GM19463 (cell line): ENCODE measurements at regions not wholly inside any gene's neighbourhood (a gene's known extent, or its start where the extent isn't known, plus 50 kb on each side); places are given as distances from the start of the nearest gene placed in this dataset.

Source experiments
- ATAC-seq: cut with Tn5 transposase; IDR thresholded peaks from one replicate; pipeline ENCODE4 v1.9.1; 2021; ENCODE audit warnings: mild to moderate bottlenecking, moderate library complexity; ENCODE audit not compliant: unreplicated experiment

DNA sequence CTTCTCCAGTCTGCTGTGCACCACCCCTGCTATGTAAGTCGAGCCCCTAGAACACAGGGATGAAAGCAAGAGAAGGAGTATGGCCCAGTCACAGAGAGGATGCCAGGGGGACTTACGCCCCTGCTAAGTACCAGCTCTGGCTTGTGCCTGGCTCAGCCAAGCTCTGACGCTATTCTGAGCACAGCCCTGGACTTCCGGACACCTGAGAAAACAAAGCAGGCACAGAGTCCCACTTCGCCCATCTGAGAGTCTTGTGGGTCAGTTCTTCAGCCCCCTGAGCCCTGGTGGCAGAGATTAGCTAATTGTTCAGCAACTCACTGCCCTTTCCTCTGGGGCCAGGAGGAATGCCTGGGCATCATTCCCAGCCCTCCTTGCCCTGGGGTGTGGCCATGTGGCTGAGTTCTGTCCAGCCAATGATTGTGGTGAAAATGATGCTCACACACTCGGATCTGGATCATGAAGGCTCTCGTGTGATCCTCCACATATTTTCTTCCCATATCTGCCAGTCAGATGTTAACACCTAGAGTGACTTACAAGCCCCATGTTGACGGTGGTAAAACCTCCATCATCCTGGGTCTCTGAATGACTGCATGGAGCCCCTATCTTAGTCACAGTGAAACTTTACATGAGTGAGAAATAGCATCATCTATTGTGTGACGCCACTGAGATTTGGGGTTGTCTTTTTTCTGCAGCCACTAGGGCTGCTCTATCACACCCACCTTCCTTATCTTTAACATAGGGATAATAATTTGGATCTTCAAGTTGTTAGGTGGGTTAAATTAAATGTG, 105.7 kb downstream of the TPRA1 start:
- ATAC-seq, result no peak

DNA sequence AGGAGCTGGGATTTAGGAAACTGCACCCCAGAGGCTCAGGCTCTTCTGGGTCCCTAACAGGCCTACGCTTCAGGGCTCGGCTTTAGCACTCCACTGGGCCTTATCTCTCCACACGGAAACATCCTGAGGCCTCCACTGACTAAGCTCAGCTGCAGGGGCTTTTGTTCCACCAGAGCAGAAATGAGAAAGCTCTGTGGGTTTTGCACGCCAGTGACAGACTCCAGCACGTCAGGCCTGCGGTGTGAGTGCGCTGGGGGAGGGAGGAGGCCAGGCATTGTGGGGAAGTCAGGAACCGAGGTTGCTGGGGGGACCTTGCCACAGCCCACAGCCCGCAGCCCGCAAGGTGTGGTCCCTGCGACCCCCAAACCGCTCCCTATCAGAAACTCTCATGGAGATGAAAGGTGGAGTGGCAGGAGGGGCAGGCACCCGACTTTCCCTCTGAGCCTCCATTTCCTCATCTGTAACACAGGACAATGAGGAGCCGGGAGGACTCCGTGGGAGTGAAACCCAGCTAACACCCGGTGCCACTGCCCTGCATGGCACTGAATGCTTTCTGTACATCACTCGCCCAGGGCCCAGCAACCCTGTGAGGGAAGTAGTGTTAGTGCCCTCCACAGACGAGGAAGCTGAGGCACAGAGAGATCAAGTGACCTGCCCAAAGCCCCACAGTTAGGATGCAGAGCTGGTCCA, 106.5 kb downstream of the TPRA1 start:
- ATAC-seq, result peak; percentile 89

DNA sequence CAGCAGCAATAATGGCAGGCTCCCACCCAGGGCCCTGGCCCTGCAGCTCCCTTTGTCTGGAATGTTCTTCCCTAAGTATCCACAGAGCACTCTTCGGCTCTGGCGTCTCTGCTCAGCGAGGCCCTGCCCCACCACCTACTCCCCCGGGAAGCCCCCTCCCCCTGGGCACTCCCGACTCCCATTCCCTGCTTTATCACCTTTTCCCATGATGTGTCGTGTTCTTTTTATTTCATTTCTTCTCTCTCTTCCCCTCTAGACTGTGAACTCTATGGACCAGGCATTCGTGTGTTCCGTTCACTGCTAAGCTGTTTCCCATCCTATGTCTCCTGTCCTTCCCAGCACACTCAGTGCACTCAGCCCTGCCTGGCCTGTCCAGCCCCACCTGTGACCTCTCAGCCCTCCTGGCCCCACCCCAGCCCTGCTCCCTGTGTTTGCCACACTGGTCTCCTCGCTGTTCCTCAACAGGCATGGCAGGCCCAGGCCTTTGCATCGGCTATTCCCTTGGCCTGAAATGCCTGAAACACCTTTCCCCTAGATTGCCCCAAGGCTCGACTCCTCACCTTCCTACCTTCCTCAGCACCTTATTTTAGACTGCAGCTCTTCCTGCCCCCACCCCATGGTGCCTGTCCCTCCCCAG, 107.4 kb downstream of the TPRA1 start:
- ATAC-seq, result no peak

DNA sequence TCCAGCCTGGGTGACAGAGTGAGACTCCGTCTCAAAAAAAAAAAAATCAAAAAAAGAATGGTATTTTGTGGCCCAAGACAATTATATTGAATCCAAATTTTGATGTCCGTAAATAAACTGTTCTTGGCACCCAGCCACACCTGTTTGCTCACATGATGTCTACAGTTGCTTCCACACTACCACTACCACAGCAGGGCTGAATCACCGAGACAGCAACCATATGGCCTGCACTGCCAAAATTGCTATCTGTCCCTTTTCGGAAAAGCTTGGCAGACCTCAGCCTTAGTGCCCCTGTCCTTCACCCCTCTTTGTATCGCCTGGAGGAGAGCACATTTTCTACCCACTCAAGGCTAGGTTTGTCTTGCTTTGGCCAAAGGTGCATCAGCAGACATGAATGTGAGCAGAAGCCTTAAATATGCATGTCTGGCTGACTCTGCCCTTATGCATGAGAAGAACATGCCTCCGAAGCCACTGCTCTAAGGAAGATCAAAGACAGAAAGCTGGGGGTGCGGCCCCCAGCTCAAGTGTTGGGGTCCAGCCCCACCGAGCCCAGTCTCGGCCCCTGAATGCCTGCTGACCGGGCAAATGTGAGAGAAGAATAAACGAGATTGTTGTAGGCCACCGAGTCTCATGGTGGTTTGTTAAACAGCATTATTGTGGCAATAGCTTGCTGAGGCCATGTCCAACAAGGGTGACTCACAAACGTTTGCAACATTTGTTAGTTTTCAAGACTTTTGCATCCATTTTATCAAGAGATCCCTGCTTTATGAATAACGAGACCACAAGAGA, 108.1 kb downstream of the TPRA1 start:
- ATAC-seq, result no peak

DNA sequence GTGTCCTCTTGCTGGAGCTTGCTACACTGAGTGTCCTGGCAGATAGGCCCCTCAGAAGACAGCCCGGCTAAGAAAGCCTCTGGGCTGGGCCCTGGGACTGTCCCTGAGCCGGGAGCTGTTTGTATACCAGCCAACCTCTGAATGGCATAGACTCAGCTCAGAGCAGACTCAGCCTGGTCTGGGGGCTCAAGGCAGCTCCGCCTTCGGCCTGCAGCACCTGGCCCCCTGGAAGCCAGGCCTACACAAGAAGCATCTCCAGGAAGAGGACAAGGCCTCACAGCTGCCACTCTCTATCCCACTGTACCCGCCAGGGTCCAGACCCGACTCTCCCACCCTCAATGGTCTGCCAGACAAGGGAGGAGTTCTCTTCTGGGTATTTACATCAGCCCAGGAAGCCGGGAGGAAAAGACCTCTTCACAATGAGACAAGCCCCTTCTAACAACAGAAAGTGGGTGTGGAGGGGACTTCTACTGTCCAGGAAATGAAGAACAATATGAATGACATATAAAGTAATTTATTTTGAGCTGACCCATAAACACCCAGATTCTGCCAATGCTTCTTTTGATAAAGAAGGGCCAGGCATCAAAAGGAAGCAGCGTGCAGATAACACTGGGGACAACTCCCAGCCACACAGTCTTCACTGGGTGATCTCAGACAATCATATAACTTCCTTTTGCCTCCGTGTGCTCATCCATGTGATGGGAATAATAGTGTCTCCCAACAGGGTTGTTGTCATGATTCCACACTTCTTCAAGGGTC, 110.2 kb downstream of the TPRA1 start:
- ATAC-seq, result no peak

DNA sequence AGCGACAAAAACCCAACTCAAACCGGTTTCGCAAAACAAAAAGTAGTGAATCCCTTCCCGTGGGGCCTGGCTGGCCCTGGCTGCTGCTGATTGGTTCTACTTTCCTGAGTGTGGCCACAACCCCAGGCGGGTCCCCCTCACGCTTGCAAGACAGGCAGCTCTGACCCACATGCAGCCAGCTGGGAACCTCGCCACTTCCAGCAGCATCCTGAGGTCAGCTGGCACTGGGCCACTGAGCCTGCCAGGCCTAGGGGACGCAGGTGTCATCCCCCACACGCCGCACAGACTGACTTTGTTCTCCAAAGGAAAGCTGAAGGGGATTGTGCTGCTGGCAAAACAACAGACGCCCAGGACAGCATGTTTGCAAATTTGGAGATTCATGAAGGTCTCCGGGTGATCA, 111.1 kb downstream of the TPRA1 start:
- ATAC-seq, result no peak

DNA sequence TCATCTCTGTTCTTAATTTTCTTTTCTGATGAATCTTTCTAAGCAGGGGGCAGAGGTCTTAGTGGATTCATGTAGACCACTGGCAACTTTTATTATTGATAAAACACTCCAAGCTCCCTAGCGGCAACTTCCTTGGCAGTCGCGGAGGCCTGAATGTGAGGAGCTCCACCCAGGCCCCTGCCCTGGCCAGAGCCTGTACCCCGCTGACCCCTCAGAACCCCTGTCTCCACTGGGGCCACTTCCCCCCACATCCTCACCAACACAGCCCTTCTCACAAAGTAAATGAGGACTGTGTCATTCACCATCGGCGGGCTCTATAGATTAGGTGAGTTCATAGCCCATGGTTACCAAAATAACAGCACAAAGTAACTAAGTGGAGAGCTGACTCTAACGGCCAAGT, 111.6 kb downstream of the TPRA1 start:
- no peak for ATAC-seq

DNA sequence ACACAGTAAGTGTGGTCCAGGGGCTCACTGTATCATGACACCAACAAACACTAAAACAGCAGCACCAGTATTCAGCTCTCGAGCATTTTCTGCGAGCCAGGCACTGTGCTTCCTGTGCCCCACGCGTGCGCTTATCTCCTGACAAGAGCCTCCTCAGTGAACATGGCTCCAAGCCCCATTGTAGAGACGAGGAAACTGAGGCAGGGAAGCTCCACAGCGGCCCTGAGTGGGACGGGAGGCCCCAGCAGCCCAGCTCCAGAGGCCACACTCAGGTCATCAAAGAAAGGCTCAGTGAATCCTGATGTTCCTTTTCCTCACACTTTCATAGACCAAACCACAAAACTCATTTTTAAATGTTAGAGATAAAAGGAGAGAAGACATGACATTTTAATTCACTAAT, 113.1 kb downstream of the TPRA1 start:
- no peak for ATAC-seq

DNA sequence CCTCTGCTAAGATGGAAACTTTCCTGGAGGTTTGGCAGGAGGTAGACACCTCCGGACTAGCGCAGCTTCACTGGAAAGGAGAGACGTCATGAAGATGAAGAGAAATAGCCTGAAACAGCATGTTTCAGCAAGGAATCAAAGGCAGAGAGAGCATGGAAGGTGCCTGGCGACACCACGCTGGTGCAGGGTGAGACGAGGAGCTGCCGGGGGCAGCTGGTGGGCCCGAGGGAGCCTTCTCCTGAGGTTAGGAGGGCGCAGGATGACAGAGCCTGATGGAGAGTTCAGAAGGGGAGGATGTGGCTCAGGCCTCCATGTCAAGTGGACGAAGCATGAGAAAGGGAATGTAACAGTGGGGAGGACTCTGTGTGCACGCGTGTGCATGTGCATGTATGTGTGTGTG, 113.6 kb downstream of the TPRA1 start:
- ATAC-seq, result no peak

DNA sequence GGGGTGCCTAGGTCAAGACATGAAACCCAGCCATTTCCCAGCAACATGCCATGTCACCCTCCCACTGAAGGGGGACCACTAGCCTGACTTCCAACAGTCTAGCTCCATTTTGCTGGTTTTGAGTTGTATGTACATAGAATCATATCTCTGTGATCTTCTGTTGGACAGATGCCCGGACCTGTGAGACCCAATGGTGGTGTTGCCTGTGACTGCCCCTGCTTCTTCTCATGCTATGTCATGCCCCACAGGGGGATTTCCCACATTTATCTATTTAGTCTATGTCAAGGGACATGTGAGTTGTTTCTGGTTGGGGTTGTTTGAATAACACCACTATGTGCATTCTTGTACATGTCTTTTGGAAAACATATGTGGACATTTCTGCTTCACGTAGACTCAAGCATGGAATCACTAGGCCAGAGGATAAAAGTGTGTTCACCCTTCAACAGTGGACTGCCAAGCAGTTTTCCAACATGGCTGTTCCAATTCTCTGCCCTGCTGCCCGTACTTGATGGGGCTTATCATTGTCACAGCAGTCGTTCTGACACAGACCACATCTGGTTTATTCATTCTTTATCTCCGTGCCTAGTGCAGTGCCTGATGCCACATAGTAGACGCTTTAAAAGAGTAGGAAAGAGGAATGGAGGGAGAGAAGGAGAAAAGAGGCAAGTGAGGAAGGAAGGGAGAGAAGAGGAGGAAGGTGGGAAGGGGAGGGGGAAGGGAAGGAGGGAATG, 114.4 kb downstream of the TPRA1 start:
- no peak for ATAC-seq

DNA sequence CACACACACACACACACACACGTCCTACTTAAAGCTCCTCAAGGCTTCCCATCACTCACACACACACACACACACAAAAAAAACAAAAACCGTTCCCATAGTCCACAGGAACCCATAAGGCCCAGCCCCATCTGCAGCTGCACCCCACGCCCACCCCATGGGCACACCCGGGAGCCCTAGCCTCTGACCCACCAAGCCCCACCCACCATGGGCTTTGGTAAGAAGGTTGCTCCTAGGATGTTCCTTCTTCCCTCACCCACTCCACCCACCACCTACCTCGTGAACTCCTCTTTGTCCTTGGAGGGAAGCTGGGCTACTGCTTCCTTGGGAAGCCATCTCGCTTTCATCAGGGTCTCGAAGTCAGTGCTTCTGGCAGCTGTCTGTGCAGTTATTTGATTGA, 115.1 kb downstream of the TPRA1 start:
- ATAC-seq, result no peak

DNA sequence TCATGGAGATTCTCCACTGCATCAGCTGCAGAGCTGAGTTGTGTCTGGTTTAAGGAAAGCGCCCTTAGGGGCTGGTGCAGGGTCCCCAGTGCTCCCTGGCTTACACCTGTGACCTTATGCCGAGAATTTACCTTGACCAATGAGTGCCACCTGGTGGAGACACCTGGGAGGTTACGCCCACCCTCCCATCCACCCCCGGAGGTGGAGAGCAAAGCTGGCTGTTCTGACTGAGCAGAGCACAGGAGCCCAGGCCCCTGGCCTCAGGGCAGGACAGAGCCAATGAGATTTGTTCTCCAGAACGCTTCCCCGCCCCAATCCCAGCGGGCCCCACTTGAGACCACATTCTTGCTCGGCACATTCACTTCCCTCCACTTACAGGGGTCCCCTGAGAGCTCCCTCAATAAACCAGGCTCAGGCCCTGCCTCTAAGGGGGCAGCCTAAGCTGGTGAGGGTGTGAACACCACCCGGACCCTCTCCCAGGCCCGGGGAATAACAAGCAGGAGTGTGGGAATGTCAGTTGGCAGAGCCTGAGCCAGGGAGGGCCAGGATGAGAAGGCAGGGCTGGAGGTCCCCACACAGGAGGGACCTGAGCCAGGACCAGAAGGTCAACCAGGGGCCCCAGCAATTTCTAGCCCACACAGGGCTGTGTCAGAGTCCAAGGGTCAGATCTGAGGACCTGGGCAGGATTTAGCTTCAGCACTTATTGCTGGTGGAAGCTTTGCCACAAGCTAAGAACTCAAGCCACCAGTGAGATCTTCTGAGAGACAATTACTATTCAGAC, 117.1 kb downstream of the TPRA1 start:
- ATAC-seq, result no peak

DNA sequence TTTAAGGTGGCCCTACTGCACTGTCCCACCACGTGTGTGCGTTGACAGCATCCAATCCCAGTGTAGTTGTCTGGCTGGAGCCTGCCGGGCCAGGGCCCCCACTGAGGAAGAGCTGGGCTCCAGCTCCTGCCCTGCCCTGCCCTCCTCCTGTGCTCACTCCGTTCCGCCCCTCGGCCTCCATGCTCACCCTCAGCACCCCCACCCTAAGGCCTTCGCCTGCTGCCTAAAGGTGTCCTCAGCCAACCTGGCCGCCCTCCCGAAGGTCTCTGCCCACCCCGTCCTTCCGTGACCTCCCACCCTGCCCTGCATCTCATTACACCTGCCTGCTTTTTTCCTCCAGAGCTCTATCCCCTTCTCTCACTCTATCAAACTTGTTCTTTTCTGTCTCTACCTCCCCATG, 118.0 kb downstream of the TPRA1 start:
- ATAC-seq, result no peak

DNA sequence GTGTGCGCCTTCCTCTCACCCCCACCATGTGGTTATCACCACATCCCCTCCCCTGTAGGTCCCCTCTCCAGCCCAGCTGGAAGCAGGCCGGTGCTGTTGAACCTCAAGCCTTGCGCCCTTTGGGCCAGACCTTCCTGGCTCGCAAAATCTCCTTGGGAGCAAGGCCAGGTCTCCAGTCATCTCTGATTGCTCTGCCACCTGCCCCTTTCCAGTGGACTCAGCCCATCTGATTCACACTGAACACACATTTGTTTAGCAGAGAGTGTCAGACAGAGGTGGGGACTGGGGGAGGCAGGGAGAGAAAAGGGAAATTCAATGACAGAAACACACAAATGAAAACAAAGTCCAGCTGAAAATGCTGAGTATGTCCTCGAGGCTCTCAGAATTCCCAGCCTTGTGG, 119.4 kb downstream of the TPRA1 start:
- no peak for ATAC-seq

DNA sequence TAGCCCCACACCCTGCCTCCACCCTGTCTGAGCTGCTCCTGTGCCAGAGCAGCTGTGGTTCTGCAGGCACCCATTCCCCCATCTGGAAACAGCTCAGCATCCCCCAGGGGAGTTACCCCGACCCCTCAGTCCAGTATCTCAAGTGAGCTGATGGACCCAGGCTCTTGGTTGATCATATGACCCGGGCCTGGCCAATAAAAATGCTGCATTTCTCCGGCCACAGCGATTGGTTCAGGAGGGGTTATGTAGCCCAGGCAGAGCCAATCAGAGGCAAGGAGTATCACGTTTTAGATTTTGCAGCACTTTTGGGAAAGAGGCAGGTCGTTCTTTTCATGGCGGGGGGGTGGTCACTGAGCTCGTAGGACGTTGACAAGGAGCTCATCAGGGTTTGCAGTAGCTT, 120.8 kb downstream of the TPRA1 start:
- ATAC-seq, result no peak

DNA sequence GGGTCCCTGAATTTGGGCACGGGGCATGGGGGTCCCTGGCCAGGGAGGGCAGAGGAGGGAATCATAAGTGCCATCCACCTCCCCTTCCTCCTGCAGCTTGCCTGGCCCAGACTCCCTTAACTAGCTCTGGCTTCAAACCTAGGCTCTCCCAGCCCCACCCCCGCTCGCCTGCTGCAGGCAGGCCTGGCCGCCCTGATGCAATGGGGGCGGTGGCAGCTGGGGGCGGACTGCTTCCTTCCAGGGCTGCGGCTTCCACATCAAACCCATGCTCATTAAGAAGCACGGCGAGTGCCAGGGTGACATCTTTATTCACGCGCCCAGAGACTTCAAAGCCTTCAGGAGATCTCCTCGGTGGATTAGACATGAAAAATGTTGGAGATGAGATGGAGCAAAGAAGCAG, 123.1 kb downstream of the TPRA1 start:
- ATAC-seq, result no peak

DNA sequence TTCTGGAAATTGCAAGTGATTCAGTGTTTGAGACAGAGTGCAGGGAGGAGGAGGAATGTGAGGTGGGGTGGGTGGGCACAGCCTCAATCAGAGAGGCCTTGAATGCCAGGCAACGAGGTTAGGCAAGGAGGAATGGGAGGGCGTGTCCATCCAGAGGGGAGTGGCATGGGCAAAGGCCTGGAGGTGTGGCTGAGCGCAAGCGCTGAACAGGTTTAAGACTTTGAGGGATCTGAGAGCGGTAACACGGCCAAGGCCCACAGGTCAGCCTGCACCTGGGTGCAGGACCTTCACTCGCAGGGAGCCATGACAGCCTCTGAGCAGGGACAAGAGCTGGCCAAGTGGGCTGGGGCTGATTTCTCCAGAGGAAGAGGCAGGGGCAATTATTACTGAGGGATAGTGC, 125.9 kb downstream of the TPRA1 start:
- ATAC-seq, result no peak

DNA sequence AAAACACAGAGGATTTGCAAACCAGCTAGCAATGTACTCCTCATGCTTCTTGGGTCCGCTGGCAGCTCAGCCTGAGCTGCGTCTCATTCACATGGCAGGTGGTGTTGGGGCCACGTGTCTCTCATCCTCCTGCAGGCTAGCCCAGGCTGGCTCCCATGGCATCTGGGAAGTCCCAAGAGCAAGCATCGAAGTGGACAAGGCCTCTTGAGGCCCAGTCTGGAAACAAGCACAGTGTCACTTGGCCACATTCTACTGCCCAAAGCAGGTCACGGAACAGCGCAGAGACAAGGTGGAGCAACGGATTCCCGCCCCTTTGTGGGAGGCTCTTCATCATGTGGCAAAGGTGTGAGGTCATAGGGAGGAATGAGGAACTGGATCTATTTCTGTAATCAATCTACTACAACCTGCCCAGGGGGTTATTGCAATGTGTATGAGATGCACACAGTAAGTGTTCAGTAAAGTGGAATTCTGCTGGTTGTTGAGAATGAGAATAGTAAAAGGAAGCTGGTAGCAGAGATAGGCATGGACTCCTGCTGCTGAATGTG, 128.3 kb downstream of the TPRA1 start:
- no peak for ATAC-seq
